Suprapubic skin (tissue), 3 donors: ENCODE measurements at regions not wholly inside any gene's neighbourhood (a gene's known extent, or its start where the extent isn't known, plus 50 kb on each side); places are given as distances from the start of the nearest gene placed in this dataset.
"Not testable (repeated sequence)": the region's sequence is repeated elsewhere in the genome, so short reads cannot be mapped to it uniquely, and the experiment has no call there.

Experiments used
- POLR2A ChIP-seq, 2 donors: fragments of 450-650 bp; IDR thresholded peaks; one replicate each; pipeline ENCODE4 v1.6.1; 2017; ENCODE audit warnings: antibody characterized with exemption in 2 of 2, mild to moderate bottlenecking in 2 of 2, moderate library complexity in 2 of 2
- TF ChIP-seq, protein P1 (sequence below), 2 donors: fragments of 200-600 bp in 1 of 2; fragments of 450-650 bp in 1 of 2; sonication (generic) in 1 of 2; IDR thresholded peaks; one replicate each; pipeline ENCODE4 v1.5.1; 2016 to 2019; ENCODE audit warnings: antibody characterized with exemption in 2 of 2, mild to moderate bottlenecking in 1 of 2, moderate library complexity in 1 of 2

DNA sequence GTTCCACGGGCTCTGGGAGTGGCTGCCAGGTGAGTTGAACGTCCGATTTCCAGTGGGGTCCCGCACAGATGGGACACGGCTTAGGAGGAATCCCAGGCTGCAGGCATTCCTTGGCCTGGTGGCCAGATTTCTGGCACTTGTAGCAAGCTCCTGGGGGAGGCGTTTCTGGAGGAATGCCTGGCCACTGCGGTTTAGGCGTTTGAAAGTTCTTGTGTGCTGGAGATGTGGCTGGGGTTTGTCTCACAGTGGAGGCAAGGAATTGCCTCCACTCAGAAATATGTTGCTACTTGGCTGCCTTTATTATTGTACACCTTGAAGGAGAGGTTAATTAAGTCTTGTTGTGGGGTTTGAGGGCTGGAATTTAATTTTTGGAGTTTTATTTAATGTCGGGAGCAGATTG is 583.3 kb upstream of the MDGA2 start:
- TF ChIP-seq POLR2A (IDR thresholded peaks at IDR 0.05), result not testable (repeated sequence)
- TF ChIP-seq, protein P1, sequence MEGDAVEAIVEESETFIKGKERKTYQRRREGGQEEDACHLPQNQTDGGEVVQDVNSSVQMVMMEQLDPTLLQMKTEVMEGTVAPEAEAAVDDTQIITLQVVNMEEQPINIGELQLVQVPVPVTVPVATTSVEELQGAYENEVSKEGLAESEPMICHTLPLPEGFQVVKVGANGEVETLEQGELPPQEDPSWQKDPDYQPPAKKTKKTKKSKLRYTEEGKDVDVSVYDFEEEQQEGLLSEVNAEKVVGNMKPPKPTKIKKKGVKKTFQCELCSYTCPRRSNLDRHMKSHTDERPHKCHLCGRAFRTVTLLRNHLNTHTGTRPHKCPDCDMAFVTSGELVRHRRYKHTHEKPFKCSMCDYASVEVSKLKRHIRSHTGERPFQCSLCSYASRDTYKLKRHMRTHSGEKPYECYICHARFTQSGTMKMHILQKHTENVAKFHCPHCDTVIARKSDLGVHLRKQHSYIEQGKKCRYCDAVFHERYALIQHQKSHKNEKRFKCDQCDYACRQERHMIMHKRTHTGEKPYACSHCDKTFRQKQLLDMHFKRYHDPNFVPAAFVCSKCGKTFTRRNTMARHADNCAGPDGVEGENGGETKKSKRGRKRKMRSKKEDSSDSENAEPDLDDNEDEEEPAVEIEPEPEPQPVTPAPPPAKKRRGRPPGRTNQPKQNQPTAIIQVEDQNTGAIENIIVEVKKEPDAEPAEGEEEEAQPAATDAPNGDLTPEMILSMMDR (IDR thresholded peaks at IDR 0.05), result not testable (repeated sequence)
